Nephron progenitor cell (in vitro differentiated cells): ENCODE measurements at regions not wholly inside any gene's neighbourhood (a gene's known extent, or its start where the extent isn't known, plus 50 kb on each side); places are given as distances from the start of the nearest gene placed in this dataset.

Experiments
- DNase-seq: peaks from one replicate; pipeline ENCODE4 v3.0.0; 2021
- H3K27ac Mint-ChIP-seq: 2 replicates; pipeline ENCODE4 v1.8.0; 2021; ENCODE audit warnings: mild to moderate bottlenecking, moderate library complexity, mixed read lengths
- H3K27me3 Mint-ChIP-seq: 2 replicates; pipeline ENCODE4 v1.8.0; 2021; ENCODE audit warnings: mild to moderate bottlenecking, low read depth, mixed read lengths; ENCODE audit not compliant: poor library complexity
- H3K36me3 Mint-ChIP-seq: 2 replicates; pipeline ENCODE4 v1.8.0; 2021; ENCODE audit warnings: low read depth, mixed read lengths
- H3K4me1 Mint-ChIP-seq: 2 replicates; pipeline ENCODE4 v1.8.0; 2021; ENCODE audit warnings: mixed read lengths
- H3K4me3 Mint-ChIP-seq: 2 replicates; pipeline ENCODE4 v1.8.0; 2021; ENCODE audit warnings: mild to moderate bottlenecking, moderate library complexity, mixed read lengths
- H3K9me3 Mint-ChIP-seq: 2 replicates; pipeline ENCODE4 v1.8.0; 2021; ENCODE audit warnings: mild to moderate bottlenecking, moderate library complexity, mixed read lengths
- TF ChIP-seq, protein P1 (sequence below): fragments of 200-600 bp; sonication (generic); IDR thresholded peaks from 2 replicates; pipeline ENCODE4 v1.5.0; 2021; ENCODE audit warnings: antibody characterized with exemption

DNA sequence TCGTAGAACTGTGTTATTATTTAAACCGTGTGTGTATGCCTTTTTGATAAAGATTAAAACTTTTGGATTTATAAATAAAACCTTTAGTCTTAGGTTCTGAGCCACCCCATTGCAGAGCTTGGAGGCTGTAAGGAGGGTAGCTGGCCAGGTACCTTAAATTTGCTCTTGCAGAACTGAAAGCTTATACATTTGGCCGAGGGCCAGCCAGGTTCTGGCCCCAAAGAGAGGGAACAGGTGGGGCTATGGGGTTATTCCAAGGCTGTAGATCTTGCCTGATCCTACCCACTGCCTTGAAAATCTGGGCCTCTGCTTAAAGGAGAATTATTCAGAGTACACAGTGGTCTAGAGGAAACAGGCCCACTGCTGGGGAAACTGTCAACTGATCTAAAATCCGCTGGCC lies 59.6 kb downstream of the CAMK2N1 start:
- no peak overlapping the region for H3K27ac Mint-ChIP-seq
- DNase-seq: no peak
- H3K27me3 Mint-ChIP-seq: peaks cover 60% of the 10 kb centered on the region
- H3K9me3 Mint-ChIP-seq: peaks cover 44% of the 10 kb centered on the region
- TF ChIP-seq, protein P1, sequence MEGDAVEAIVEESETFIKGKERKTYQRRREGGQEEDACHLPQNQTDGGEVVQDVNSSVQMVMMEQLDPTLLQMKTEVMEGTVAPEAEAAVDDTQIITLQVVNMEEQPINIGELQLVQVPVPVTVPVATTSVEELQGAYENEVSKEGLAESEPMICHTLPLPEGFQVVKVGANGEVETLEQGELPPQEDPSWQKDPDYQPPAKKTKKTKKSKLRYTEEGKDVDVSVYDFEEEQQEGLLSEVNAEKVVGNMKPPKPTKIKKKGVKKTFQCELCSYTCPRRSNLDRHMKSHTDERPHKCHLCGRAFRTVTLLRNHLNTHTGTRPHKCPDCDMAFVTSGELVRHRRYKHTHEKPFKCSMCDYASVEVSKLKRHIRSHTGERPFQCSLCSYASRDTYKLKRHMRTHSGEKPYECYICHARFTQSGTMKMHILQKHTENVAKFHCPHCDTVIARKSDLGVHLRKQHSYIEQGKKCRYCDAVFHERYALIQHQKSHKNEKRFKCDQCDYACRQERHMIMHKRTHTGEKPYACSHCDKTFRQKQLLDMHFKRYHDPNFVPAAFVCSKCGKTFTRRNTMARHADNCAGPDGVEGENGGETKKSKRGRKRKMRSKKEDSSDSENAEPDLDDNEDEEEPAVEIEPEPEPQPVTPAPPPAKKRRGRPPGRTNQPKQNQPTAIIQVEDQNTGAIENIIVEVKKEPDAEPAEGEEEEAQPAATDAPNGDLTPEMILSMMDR: no peak
- H3K4me3 Mint-ChIP-seq: no peak overlapping the region
- no peaks in the 10 kb centered on the region for H3K4me1 Mint-ChIP-seq
- H3K36me3 Mint-ChIP-seq: peaks cover 5% of the 10 kb centered on the region

DNA sequence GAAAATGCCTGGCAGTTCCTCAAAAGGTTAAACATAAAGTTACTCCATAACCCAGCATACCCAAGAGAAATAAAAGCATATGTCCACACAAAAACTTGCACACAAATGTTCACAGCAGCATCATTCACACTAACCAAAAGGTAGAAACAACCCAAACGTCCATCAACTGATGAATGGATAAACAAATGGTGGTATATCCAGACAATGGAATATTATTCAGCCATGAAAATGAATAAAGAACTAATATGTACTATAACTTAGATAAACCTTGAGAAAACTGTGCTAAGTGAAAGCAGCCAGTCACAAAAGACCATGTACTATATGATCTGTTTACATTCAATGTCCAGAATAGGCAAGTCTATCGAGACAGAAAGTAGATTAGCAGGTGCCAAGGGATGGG lies 60.4 kb downstream of the CAMK2N1 start:
- Mint-ChIP-seq H3K27me3 (peaks cover 65% of the 10 kb centered on the region), H3K27ac (no peak overlapping the region), H3K4me1 (no peaks in the 10 kb centered on the region), H3K9me3 (peaks cover 51% of the 10 kb centered on the region), H3K36me3 (peaks cover 5% of the 10 kb centered on the region), H3K4me3 (no peak overlapping the region)
- TF ChIP-seq, protein P1: no peak
- DNase-seq: no peak

DNA sequence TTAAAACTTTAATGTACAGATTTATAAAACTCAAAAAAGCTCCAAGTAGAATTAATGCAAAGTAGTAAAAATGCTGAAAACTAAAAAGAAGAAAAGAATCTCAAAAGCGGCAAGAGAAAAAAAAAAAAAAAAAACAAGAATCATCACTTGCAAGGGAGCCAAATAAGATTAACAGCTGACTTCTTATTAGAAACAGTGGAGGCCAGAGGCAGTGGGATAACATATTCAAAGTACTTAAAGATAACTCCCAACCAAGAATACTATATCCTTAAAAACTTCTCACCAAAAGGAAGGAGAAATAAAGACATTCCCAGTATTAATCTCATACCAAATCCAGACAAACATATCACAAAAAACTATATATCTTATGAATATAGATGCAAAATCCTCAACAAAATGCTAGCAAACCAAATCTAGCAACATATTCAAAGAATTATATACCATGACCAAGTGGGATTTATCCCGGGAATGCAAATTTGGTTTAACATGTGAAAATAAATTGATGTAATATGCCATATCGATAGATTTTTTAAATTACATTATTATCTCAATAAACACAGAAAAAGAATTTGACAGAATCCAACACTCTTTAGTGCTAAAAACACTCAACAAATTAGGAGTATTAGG lies 62.7 kb downstream of the CAMK2N1 start:
- Mint-ChIP-seq H3K4me1 (no peaks in the 10 kb centered on the region), H3K36me3 (peaks cover 5% of the 10 kb centered on the region), H3K27me3 (peaks cover 67% of the 10 kb centered on the region), H3K27ac (no peak overlapping the region), H3K4me3 (no peak overlapping the region), H3K9me3 (peaks cover 55% of the 10 kb centered on the region)
- TF ChIP-seq, protein P1: no peak
- no peak for DNase-seq

DNA sequence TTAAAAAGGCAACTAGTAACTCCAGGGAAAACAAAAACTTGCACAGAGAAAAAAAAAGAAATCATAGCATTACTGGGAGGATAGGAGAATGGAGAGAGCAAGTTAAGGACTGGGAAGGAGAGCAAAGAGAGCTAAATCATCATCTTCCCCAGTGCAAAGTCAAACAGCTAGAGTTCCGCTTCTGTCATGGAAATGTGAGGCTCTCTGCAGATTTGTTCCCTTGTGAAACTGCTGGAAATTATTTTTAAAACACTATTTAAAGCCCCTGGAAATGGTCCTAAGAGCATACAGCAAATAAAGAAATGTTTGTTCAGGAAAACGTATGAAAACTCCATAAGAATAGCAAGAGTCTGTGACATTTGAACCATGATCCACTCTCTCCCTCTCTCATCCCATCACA lies 64.6 kb downstream of the CAMK2N1 start:
- H3K4me1 Mint-ChIP-seq: no peaks in the 10 kb centered on the region
- TF ChIP-seq, protein P1: no peak

DNA sequence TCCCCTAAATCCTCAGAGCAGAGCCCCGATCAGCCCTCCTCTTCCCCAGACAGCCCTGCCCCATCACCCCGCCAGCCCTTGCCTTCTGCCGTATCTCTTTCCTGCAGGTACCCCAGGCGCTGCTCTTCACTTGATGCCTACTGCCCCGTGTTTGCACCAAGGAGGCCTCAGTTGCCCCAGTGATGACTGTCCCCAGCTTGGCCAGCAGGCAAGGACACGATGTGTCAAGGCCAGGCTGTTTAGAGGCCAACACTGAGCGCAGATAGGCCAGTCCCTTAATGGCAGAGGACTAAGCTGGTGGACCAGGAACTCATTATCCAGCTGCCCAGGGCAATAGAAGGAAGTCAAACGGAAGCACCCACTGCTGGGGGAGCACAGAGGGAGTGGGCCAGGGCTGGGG lies 68.4 kb downstream of the CAMK2N1 start:
- Mint-ChIP-seq H3K4me1 (no peaks in the 10 kb centered on the region), H3K36me3 (peaks cover under 1% of the 10 kb centered on the region), H3K9me3 (peaks cover 23% of the 10 kb centered on the region), H3K27ac (no peak overlapping the region), H3K4me3 (no peak overlapping the region), H3K27me3 (peaks cover 62% of the 10 kb centered on the region)
- DNase-seq: no peak
- TF ChIP-seq, protein P1: no peak

More for the DNA sequence above, 64.6 kb downstream of the CAMK2N1 start:
- DNase-seq: no peak
- Mint-ChIP-seq H3K36me3 (peaks cover 5% of the 10 kb centered on the region), H3K9me3 (peaks cover 55% of the 10 kb centered on the region), H3K27ac (no peak overlapping the region), H3K4me3 (no peak overlapping the region), H3K27me3 (peaks cover 52% of the 10 kb centered on the region)

DNA sequence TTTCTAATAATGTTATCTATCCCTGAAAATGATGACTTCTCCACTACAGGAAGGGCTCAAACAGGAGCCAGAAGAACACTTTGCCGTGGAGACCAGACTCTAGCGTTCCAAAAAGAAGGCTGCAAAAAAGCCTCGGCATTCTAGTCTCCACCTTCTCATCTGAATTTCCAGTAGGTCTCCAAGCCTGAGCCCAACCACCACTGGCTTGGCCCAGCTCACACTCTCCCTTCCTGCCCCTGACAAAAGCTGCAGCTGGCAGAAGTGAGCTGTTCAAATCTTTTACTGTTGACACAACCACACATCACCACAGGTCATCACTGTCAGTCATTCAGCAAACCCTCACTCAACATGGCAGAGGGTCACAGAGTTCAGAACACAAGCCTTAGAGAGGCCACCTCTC lies 69.3 kb downstream of the CAMK2N1 start:
- Mint-ChIP-seq H3K27me3 (peaks cover 60% of the 10 kb centered on the region), H3K27ac (no peak overlapping the region), H3K9me3 (peaks cover 15% of the 10 kb centered on the region), H3K4me3 (no peak overlapping the region), H3K36me3 (no peaks in the 10 kb centered on the region), H3K4me1 (no peaks in the 10 kb centered on the region)
- DNase-seq: no peak
- TF ChIP-seq, protein P1: no peak
